Prostate gland (tissue), 2 donors: ENCODE measurements at regions not wholly inside any gene's neighbourhood (a gene's known extent, or its start where the extent isn't known, plus 50 kb on each side); places are given as distances from the start of the nearest gene placed in this dataset.

ENCODE experiments used
- CTCF ChIP-seq, 4 experiments: fragments of 200-600 bp in 2 of 4; fragments of 450-650 bp in 2 of 4; sonication (generic) in 2 of 4; IDR thresholded peaks; 1 replicate in 3 of 4; 2 replicates in 1 of 4; pipeline ENCODE4 v1.5.1; 2016 to 2019; ENCODE audit warnings: antibody characterized with exemption in 4 of 4, mild to moderate bottlenecking in 2 of 4, moderate library complexity in 2 of 4
- POLR2A ChIP-seq: fragments of 450-650 bp; IDR thresholded peaks from one replicate; pipeline ENCODE4 v1.6.1; 2016; ENCODE audit warnings: antibody characterized with exemption, mild to moderate bottlenecking
- POLR2AphosphoS5 ChIP-seq: sonication (generic); formaldehyde crosslinking; IDR thresholded peaks from one replicate; pipeline ENCODE4 v1.6.1; 2017; ENCODE audit warnings: antibody characterized with exemption

GRCh38 chr7:33721895-33722294, 183.4 kb upstream of the BMPER start:
- TF ChIP-seq POLR2AphosphoS5: no peak
- no peak for TF ChIP-seq CTCF (IDR thresholded peaks at IDR 0.05)
- no peak for TF ChIP-seq POLR2A
